HL-60 (cell line): ENCODE measurements at regions not wholly inside any gene's neighbourhood (a gene's known extent, or its start where the extent isn't known, plus 50 kb on each side); places are given as distances from the start of the nearest gene placed in this dataset.

Source experiments
- GABPA ChIP-seq: IDR thresholded peaks from 2 replicates; pipeline ENCODE4 v1.6.1; 2012; ENCODE audit warnings: low read depth
- POLR2AphosphoS5 ChIP-seq: IDR thresholded peaks from 2 replicates; pipeline ENCODE4 v1.6.1; 2012; ENCODE audit warnings: low read depth
- REST ChIP-seq: IDR thresholded peaks from 2 replicates; pipeline ENCODE4 v1.6.1; 2012; ENCODE audit warnings: low read depth; ENCODE audit not compliant: insufficient replicate concordance
- SPI1 ChIP-seq: IDR thresholded peaks from 2 replicates; pipeline ENCODE4 v1.6.1; 2012; ENCODE audit warnings: low read depth, mild to moderate bottlenecking, borderline replicate concordance
- TF ChIP-seq, protein P1 (sequence below): IDR thresholded peaks from one replicate; pipeline ENCODE4 v1.5.1; 2011; ENCODE audit warnings: low read length, control low read depth, inconsistent platforms; ENCODE audit not compliant: insufficient read depth

DNA sequence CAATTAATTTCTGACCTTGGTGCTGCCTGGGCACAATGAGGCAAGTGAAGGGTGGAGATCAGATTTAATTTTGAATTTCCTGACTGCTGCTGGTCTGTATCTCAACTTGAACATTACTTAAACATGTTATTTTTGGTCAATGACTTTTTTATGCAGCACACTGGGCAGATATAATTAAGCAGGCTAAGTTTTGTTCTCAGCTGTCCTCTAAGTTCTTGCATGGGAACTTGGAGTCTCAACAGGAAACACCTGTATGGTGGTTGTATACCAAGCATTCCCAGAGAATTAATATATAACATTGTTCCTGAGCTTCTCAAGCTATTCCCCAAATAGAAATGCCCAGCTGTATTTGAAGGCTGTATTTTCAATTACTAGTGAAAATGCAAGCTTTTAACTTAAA lies 113.5 kb upstream of the EDNRB start:
- TF ChIP-seq, protein P1, sequence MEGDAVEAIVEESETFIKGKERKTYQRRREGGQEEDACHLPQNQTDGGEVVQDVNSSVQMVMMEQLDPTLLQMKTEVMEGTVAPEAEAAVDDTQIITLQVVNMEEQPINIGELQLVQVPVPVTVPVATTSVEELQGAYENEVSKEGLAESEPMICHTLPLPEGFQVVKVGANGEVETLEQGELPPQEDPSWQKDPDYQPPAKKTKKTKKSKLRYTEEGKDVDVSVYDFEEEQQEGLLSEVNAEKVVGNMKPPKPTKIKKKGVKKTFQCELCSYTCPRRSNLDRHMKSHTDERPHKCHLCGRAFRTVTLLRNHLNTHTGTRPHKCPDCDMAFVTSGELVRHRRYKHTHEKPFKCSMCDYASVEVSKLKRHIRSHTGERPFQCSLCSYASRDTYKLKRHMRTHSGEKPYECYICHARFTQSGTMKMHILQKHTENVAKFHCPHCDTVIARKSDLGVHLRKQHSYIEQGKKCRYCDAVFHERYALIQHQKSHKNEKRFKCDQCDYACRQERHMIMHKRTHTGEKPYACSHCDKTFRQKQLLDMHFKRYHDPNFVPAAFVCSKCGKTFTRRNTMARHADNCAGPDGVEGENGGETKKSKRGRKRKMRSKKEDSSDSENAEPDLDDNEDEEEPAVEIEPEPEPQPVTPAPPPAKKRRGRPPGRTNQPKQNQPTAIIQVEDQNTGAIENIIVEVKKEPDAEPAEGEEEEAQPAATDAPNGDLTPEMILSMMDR: no peak
- TF ChIP-seq POLR2AphosphoS5 (no peak), REST (no peak), GABPA (no peak), SPI1 (no peak)
